ENCODE measurements at regions not wholly inside any gene's neighbourhood (a gene's known extent, or its start where the extent isn't known, plus 50 kb on each side); places are given as distances from the start of the nearest gene placed in this dataset.

GRCh38 chr6:117847912-117848311 lies 59.2 kb upstream of the SLC35F1 start:
- no peak for TF ChIP-seq CTCF (IDR thresholded peaks at IDR 0.05; ENCODE audit: borderline replicate concordance, insufficient read depth, low read depth, low read length)

GRCh38 chr6:117849087-117849486 lies 58.0 kb upstream of the SLC35F1 start:
- no peak overlapping the region for H3K4me3 ChIP-seq (ENCODE audit: low read depth, low read length)
- TF ChIP-seq CTCF (IDR thresholded peaks at IDR 0.05; ENCODE audit: borderline replicate concordance, insufficient read depth, low read depth, low read length), result no peak

More at GRCh38 chr6:117847912-117848311, 59.2 kb upstream of the SLC35F1 start:
- H3K4me3 ChIP-seq (ENCODE audit: low read depth, low read length), result no peak overlapping the region

Data from GM12875 (cell line).